Hepatocyte (in vitro differentiated cells): ENCODE measurements at regions not wholly inside any gene's neighbourhood (a gene's known extent, or its start where the extent isn't known, plus 50 kb on each side); places are given as distances from the start of the nearest gene placed in this dataset.

Source experiments
- DNase-seq: peaks from one replicate; pipeline ENCODE4 v3.0.0-alpha.2; 2016; ENCODE audit warnings: low spot score
- H2AFZ ChIP-seq: fragments of 200-600 bp; sonication (generic); 2 replicates; pipeline ENCODE4 v1.6.0; 2016; ENCODE audit warnings: antibody characterized with exemption, mild to moderate bottlenecking
- H3K27ac ChIP-seq: fragments of 200-600 bp; sonication (generic); 2 replicates; pipeline ENCODE4 v1.5.1; 2016; ENCODE audit warnings: mild to moderate bottlenecking
- H3K27me3 ChIP-seq: fragments of 200-600 bp; sonication (generic); 2 replicates; pipeline ENCODE4 v1.6.1; 2016
- H3K36me3 ChIP-seq: fragments of 200-600 bp; sonication (generic); replicated peaks from 2 replicates; pipeline ENCODE4 v1.5.1; 2016; ENCODE audit warnings: low read depth; ENCODE audit not compliant: insufficient read depth
- H3K4me1 ChIP-seq: fragments of 200-600 bp; sonication (generic); 2 replicates; pipeline ENCODE4 v1.5.1; 2016; ENCODE audit warnings: mild to moderate bottlenecking, moderate library complexity; ENCODE audit not compliant: insufficient read depth
- H3K4me2 ChIP-seq: fragments of 200-600 bp; sonication (generic); 2 replicates; pipeline ENCODE4 v1.6.0; 2016
- H3K4me3 ChIP-seq: fragments of 200-600 bp; sonication (generic); 2 replicates; pipeline ENCODE4 v1.5.1; 2016; ENCODE audit warnings: mild to moderate bottlenecking
- H3K79me2 ChIP-seq: fragments of 200-600 bp; sonication (generic); 2 replicates; pipeline ENCODE4 v1.6.0; 2017; ENCODE audit warnings: mild to moderate bottlenecking
- H3K9me2 ChIP-seq: fragments of 200-600 bp; sonication (generic); replicated peaks from 2 replicates; pipeline ENCODE4 v1.6.0; 2017; ENCODE audit warnings: mild to moderate bottlenecking; ENCODE audit not compliant: insufficient read depth
- H3K9me3 ChIP-seq: fragments of 200-600 bp; sonication (generic); 2 replicates; pipeline ENCODE4 v1.5.1; 2016; ENCODE audit warnings: low read depth, mild to moderate bottlenecking
- H4K20me1 ChIP-seq: fragments of 200-600 bp; sonication (generic); 2 replicates; pipeline ENCODE4 v1.6.0; 2016; ENCODE audit warnings: mild to moderate bottlenecking; ENCODE audit not compliant: insufficient read depth, poor library complexity, severe bottlenecking
- CTCF ChIP-seq: fragments of 200-600 bp; sonication (generic); IDR thresholded peaks from 2 replicates; pipeline ENCODE4 v1.5.1; 2016; ENCODE audit warnings: antibody characterized with exemption, mild to moderate bottlenecking; ENCODE audit not compliant: poor library complexity
- EZH2 ChIP-seq: fragments of 200-600 bp; sonication (generic); IDR thresholded peaks from 2 replicates; pipeline ENCODE4 v1.6.1; 2016; ENCODE audit warnings: antibody characterized with exemption, mild to moderate bottlenecking, borderline replicate concordance
- EZH2phosphoT487 ChIP-seq: fragments of 200-600 bp; sonication (generic); IDR thresholded peaks from one replicate; pipeline ENCODE4 v1.6.1; 2018; ENCODE audit warnings: antibody characterized with exemption, mild to moderate bottlenecking, low read depth, moderate library complexity; ENCODE audit not compliant: unreplicated experiment, severe bottlenecking
- WGBS: methylation state at CpG from one replicate; pipeline ENCODE4 v1.1.6; 2016; ENCODE audit warnings: low lambda C conversion rate; ENCODE audit errors: missing lambda C conversion rate; 5-methylcytosine and 5-hydroxymethylcytosine counted together

GRCh38 chr14:59041308-59041707 is 147.2 kb upstream of the DAAM1 start:
- no peaks in the 10 kb centered on the region for H3K36me3 ChIP-seq
- H2AFZ ChIP-seq: no peak overlapping the region
- no peak for DNase-seq
- 96% methylated on average over 3 of the region's 3 CpGs for WGBS
- H4K20me1 ChIP-seq: no peaks in the 10 kb centered on the region
- no peak overlapping the region for H3K4me2 ChIP-seq
- no peaks in the 10 kb centered on the region for H3K4me1 ChIP-seq
- no peak overlapping the region for H3K4me3 ChIP-seq
- no peaks in the 10 kb centered on the region for H3K9me3 ChIP-seq
- no peaks in the 10 kb centered on the region for H3K27me3 ChIP-seq
- no peaks in the 10 kb centered on the region for H3K9me2 ChIP-seq
- H3K27ac ChIP-seq: no peak overlapping the region
- no peak for TF ChIP-seq EZH2
- TF ChIP-seq EZH2phosphoT487: no peak
- no peak for TF ChIP-seq CTCF
- H3K79me2 ChIP-seq: no peaks in the 10 kb centered on the region

- no peaks in the 10 kb centered on the region for H3K27me3 ChIP-seq
- H3K4me3 ChIP-seq: no peak overlapping the region
- H3K9me3 ChIP-seq: no peaks in the 10 kb centered on the region
- no peak overlapping the region for H3K27ac ChIP-seq
- WGBS: 88% methylated on average over 6 of the region's 6 CpGs
- H3K4me1 ChIP-seq: no peaks in the 10 kb centered on the region
- H3K79me2 ChIP-seq: no peaks in the 10 kb centered on the region
- no peak for DNase-seq
- no peaks in the 10 kb centered on the region for H3K9me2 ChIP-seq
- no peak overlapping the region for H3K4me2 ChIP-seq
- H4K20me1 ChIP-seq: no peaks in the 10 kb centered on the region
- TF ChIP-seq EZH2phosphoT487: no peak
- TF ChIP-seq EZH2: no peak
- no peak for TF ChIP-seq CTCF
- no peak overlapping the region for H2AFZ ChIP-seq
- no peaks in the 10 kb centered on the region for H3K36me3 ChIP-seq
Measured at GRCh38 chr14:59044707-59045106, 143.8 kb upstream of the DAAM1 start.

GRCh38 chr14:59046746-59047145 is 141.7 kb upstream of the DAAM1 start:
- WGBS: 85% methylated on average over 2 of the region's 2 CpGs
- Histone ChIP-seq H4K20me1 (no peaks in the 10 kb centered on the region), H3K27ac (no peak overlapping the region), H3K4me2 (no peak overlapping the region), H3K27me3 (no peaks in the 10 kb centered on the region), H3K79me2 (no peaks in the 10 kb centered on the region), H3K4me3 (no peak overlapping the region), H3K4me1 (no peaks in the 10 kb centered on the region), H3K36me3 (no peaks in the 10 kb centered on the region), H3K9me2 (no peaks in the 10 kb centered on the region), H2AFZ (no peak overlapping the region), H3K9me3 (no peaks in the 10 kb centered on the region)
- DNase-seq: no peak
- TF ChIP-seq EZH2: no peak

GRCh38 chr14:59055006-59055405 is 133.5 kb upstream of the DAAM1 start:
- H3K4me2 ChIP-seq: no peak overlapping the region
- no peak overlapping the region for H3K27ac ChIP-seq
- no peaks in the 10 kb centered on the region for H3K4me1 ChIP-seq
- no peaks in the 10 kb centered on the region for H3K79me2 ChIP-seq
- no peak for TF ChIP-seq EZH2
- H4K20me1 ChIP-seq: no peaks in the 10 kb centered on the region
- no peak for DNase-seq
- no peaks in the 10 kb centered on the region for H3K9me3 ChIP-seq
- WGBS: 50% methylated on average over 1 of the region's 1 CpG
- no peaks in the 10 kb centered on the region for H3K9me2 ChIP-seq
- H3K27me3 ChIP-seq: no peaks in the 10 kb centered on the region
- H2AFZ ChIP-seq: no peak overlapping the region
- H3K4me3 ChIP-seq: no peak overlapping the region
- H3K36me3 ChIP-seq: no peaks in the 10 kb centered on the region
